SIG-M5 (cell line): ENCODE measurements at regions not wholly inside any gene's neighbourhood (a gene's known extent, or its start where the extent isn't known, plus 50 kb on each side); places are given as distances from the start of the nearest gene placed in this dataset.
"Not testable (repeated sequence)": the region's sequence is repeated elsewhere in the genome, so short reads cannot be mapped to it uniquely, and the experiment has no call there.

Experiments
- DNase-seq: peaks from one replicate; lab custom pipeline; 2025; lab: John Stamatoyannopoulos, UW

- DNase-seq = no peak
Observed at GRCh38 chr21:35398346-35398982, 349.4 kb upstream of the RUNX1 start.

- no peak for DNase-seq
Observed at GRCh38 chr21:35397781-35398180, 348.7 kb upstream of the RUNX1 start.

- no peak for DNase-seq
Observed at GRCh38 chr21:35396655-35397054, 347.6 kb upstream of the RUNX1 start.

- DNase-seq = no peak
Observed at GRCh38 chr21:35395728-35396127, 346.6 kb upstream of the RUNX1 start.

GRCh38 chr21:35394634-35395369 lies 345.7 kb upstream of the RUNX1 start:
- DNase-seq = peak; percentile 55

GRCh38 chr21:35394049-35394448 lies 344.9 kb upstream of the RUNX1 start:
- DNase-seq = no peak

- DNase-seq = no peak
Observed at GRCh38 chr21:35390013-35390776, 341.1 kb upstream of the RUNX1 start.

GRCh38 chr21:35386491-35387079 lies 337.5 kb upstream of the RUNX1 start:
- DNase-seq = no peak

- DNase-seq = no peak
Observed at GRCh38 chr21:35384375-35384774, 335.3 kb upstream of the RUNX1 start.

GRCh38 chr21:35382696-35383095 lies 333.6 kb upstream of the RUNX1 start:
- DNase-seq = no peak

- no peak for DNase-seq
Observed at GRCh38 chr21:35381743-35382310, 332.7 kb upstream of the RUNX1 start.

GRCh38 chr21:35380304-35380703 lies 331.2 kb upstream of the RUNX1 start:
- not testable (repeated sequence) for DNase-seq

- no peak for DNase-seq
Observed at GRCh38 chr21:35378881-35379280, 329.8 kb upstream of the RUNX1 start.

- no peak for DNase-seq
Observed at GRCh38 chr21:35377505-35378090, 328.5 kb upstream of the RUNX1 start.

GRCh38 chr21:35376406-35377135 lies 327.5 kb upstream of the RUNX1 start:
- no peak for DNase-seq

GRCh38 chr21:35375115-35375514 lies 326.0 kb upstream of the RUNX1 start:
- DNase-seq = no peak

- no peak for DNase-seq
Observed at GRCh38 chr21:35373998-35374397, 324.9 kb upstream of the RUNX1 start.

- no peak for DNase-seq
Observed at GRCh38 chr21:35372201-35372600, 323.1 kb upstream of the RUNX1 start.

- DNase-seq = no peak
Observed at GRCh38 chr21:35370671-35371070, 321.6 kb upstream of the RUNX1 start.

- no peak for DNase-seq
Observed at GRCh38 chr21:35370071-35370470, 321.0 kb upstream of the RUNX1 start.

GRCh38 chr21:35368326-35368725 lies 319.2 kb upstream of the RUNX1 start:
- no peak for DNase-seq
